ENCODE measurements at regions not wholly inside any gene's neighbourhood (a gene's known extent, or its start where the extent isn't known, plus 50 kb on each side); places are given as distances from the start of the nearest gene placed in this dataset.

DNA sequence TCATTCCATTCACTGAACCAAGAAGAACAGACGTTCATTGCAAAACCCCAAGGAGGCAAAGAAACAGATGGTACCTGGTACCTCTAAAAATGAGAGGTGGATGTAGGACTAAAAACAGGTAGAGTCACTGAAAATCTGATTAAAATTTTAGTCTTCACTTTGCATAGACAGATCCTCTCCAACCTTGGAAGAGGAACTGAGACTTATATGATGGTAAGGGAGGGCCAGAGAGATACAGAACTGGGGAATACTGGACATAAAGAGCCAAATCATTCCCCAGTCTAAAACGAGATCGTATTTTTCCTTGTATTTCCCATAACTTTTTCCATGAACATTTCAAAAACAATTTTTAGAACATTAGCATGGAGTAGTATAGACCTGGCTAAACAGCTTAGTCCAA lies 59.7 kb upstream of the SPOPL start:
- no peak overlapping the region for H3K4me3 ChIP-seq (ENCODE audit: control insufficient read depth, low read depth, low read length)
- DNase-seq (ENCODE audit: low read depth), result no peak
- TF ChIP-seq, protein P1, sequence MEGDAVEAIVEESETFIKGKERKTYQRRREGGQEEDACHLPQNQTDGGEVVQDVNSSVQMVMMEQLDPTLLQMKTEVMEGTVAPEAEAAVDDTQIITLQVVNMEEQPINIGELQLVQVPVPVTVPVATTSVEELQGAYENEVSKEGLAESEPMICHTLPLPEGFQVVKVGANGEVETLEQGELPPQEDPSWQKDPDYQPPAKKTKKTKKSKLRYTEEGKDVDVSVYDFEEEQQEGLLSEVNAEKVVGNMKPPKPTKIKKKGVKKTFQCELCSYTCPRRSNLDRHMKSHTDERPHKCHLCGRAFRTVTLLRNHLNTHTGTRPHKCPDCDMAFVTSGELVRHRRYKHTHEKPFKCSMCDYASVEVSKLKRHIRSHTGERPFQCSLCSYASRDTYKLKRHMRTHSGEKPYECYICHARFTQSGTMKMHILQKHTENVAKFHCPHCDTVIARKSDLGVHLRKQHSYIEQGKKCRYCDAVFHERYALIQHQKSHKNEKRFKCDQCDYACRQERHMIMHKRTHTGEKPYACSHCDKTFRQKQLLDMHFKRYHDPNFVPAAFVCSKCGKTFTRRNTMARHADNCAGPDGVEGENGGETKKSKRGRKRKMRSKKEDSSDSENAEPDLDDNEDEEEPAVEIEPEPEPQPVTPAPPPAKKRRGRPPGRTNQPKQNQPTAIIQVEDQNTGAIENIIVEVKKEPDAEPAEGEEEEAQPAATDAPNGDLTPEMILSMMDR (IDR thresholded peaks at IDR 0.05; ENCODE audit: control insufficient read depth, insufficient read depth, low read depth, low read length, missing control alignments), result no peak

DNA sequence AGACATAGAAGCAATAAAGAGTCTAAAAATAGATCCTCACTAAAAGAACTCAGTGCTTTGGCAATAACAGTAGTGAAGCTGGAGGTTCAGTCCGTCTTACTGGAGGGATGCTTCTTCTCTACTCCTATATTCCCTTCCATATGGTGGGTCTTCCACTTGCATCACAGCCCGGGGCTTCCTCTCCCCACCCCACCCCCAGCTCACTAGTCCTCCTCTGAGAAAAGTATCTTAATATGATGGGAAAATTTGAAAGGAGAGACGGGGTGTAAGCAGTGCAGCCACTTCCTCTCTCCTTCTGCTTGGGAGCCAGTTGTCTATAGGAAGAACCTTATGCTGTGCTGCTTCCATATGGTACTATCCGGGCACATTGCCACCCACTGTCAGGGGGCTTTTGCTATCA lies 57.2 kb upstream of the SPOPL start:
- DNase-seq (ENCODE audit: low read depth), result no peak
- TF ChIP-seq, protein P1 (IDR thresholded peaks at IDR 0.05; ENCODE audit: control insufficient read depth, insufficient read depth, low read depth, low read length, missing control alignments), result no peak

DNA sequence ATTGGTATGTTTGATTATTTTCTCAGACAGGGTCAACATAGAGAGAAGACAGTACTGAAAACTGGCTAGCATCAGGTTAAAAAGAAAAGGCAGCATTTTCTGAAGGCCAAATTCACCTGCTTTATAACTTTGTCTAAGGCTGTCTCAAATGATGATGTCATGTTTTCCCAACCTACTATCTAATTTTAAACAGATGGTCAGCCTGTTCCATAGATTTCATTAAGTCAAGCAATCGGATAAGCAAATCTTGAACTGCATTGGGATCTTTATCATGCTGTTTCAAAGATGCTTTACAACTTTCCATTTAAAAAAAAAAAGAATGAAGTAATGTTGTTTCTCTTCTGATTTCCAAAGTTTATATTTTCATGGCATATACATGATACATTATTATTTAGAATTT lies 56.3 kb upstream of the SPOPL start:
- TF ChIP-seq, protein P1 (IDR thresholded peaks at IDR 0.05; ENCODE audit: control insufficient read depth, insufficient read depth, low read depth, low read length, missing control alignments), result no peak
- H3K4me3 ChIP-seq (ENCODE audit: control insufficient read depth, low read depth, low read length), result no peak overlapping the region
- DNase-seq (ENCODE audit: low read depth), result no peak

More for the DNA sequence above, 57.2 kb upstream of the SPOPL start:
- H3K4me3 ChIP-seq (ENCODE audit: control insufficient read depth, low read depth, low read length), result no peak overlapping the region

DNA sequence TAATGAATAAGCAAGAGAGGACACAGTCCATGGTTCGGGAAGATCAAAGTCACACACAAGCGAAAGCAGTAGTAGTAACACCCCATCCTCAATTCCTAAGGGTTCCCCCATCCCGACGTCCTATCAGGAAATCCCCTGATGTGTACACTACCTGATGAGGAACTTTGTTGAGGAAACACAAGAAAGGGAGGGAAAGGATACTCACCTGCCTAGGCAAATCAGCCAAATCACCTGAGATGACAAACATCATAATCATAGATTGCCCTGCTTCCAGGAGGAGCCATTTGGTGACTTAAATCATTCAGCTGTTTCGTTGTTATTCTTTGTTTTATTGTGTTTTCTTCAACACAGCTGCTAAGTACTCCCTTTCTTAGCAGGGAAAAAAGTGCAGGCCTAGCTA lies 55.5 kb upstream of the SPOPL start:
- TF ChIP-seq, protein P1 (IDR thresholded peaks at IDR 0.05; ENCODE audit: control insufficient read depth, insufficient read depth, low read depth, low read length, missing control alignments), result no peak

DNA sequence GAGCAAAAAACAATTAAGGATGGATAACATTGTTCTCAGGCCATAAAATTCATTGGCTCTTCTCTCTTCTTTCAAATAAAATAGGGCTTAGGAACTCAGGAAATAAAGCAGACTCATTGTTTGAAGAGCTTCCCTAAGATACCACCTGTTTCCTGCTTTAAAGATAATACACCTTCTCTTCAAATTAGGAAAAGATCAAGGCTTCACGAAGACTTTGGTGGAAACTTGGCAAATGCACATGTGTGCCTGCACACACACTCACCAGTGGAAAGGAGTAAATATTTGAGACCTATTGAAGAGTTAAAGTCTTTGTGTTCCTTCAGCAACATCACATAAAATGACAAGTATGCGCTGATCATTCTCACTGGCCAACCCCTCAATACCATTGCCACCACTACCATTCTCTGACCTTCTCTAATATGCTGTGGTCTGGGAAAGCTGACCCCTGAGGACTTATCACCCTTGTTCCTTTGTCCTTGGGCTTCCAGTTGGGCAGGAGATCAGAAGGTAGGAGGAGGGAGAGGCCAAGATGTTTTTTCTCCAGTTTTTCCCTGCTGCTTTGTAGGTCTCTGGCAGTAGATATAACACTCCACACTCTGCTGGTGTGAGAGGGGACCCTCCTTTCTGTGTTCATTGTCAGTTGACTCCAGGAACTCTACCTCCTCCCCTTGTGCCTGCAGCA lies 53.5 kb upstream of the SPOPL start:
- no peak overlapping the region for H3K4me3 ChIP-seq (ENCODE audit: control insufficient read depth, low read depth, low read length)
- DNase-seq (ENCODE audit: low read depth), result no peak
- TF ChIP-seq, protein P1 (IDR thresholded peaks at IDR 0.05; ENCODE audit: control insufficient read depth, insufficient read depth, low read depth, low read length, missing control alignments), result no peak

More for the DNA sequence above, 55.5 kb upstream of the SPOPL start:
- no peak for DNase-seq (ENCODE audit: low read depth)
- no peak overlapping the region for H3K4me3 ChIP-seq (ENCODE audit: control insufficient read depth, low read depth, low read length)

All from AG09309 (cell line).